NCI-H1105 treated with DMSO at 0.1 percent for 48 hours (cell line): ENCODE measurements at regions not wholly inside any gene's neighbourhood (a gene's known extent, or its start where the extent isn't known, plus 50 kb on each side); places are given as distances from the start of the nearest gene placed in this dataset.

Experiments
- DNase-seq: peaks from one replicate; lab custom pipeline; 2025; lab: John Stamatoyannopoulos, UW

DNA sequence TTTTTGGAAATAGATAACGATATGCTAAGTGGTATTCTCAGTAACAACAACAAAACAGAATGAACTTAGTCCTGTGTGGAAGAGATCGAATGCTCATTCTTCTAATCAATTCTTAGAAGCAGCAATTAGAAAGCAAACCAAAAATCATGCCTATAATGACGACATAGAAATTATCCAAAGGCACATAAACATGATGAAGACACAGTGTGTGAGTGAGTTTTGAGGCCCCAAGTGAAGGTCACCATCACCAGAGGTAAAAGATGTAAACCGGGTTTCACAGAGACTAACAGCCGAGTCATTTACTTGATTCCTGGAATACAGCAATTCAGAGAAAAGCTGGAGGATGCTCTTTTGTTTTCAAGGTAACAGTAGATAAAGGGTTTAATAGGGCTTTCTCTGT, 509.2 kb downstream of the TDRD15 start:
- no peak for DNase-seq

DNA sequence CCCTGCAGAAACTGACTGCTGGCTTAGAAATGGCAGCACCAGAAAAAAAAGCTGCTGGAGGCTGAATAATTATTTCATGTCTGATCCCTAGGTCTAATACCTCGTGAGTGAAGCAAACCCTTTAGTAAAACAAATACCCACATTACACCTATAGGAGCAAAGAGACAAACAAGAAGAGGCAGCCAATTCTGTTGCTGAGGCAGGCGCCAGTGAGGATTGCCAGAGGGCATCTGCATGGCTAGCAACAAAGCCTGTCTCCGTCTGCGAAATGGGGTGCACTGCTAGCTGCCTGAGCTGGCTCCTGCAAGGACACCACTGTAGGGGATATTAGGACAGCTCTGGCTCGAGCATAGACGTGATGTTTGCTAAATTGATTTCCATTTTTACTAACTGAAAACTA, 509.7 kb downstream of the TDRD15 start:
- DNase-seq: peak; percentile 84

DNA sequence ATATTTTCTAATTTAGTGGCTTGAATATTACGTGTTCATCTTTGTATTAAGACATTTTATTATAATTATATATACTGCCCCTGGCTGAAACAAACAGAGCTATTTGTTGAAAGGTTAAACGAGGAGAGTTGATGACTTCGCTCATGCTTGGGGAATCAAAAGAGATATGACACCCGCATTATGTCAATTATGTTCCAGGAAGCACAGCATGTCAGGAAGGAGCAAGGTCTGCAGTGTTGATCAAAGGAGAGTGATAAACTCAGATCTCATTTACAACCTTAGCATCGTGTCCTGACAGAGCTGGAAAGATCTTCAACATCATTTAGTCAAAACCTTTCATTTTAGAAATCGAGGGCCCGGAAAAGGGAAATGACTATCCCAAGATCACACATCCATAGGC, 510.1 kb downstream of the TDRD15 start:
- DNase-seq: no peak

DNA sequence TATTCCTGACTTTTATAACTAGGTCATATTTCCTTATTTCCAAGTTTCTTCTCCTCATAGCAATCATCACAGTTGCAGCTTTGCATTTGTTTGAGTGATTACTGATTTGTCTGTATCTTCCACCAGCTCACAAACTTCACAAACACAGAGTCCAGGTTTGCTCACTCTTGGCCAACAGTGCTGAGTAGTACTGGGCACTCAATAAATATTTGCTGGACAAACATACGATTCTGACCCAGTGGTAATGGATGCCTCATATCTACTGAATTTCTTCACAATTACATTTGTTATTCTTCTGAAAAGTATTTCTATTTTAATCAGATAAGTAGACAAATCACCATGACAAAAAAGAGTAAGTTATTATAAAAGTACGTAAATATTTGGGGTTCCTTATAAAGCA, 516.3 kb downstream of the TDRD15 start:
- DNase-seq: no peak

DNA sequence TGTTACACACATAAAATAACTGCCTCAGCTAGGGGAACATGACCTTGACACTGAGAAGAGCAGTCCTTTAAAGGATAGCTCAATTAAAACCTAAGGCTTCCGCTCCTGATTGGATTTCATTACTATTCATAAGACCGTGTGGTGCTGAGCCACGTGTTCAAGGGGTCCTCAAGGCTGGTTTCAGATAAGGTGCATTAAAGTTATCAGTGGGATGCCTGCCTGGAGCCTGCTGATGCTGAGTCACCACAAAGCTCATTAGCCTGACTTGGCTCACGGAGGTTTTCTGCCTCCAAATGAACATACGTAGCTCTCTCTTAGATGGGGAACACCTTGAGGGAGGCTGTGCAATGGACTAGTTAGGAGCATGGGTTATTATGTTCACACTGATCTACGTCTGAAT, 518.9 kb downstream of the TDRD15 start:
- no peak for DNase-seq

DNA sequence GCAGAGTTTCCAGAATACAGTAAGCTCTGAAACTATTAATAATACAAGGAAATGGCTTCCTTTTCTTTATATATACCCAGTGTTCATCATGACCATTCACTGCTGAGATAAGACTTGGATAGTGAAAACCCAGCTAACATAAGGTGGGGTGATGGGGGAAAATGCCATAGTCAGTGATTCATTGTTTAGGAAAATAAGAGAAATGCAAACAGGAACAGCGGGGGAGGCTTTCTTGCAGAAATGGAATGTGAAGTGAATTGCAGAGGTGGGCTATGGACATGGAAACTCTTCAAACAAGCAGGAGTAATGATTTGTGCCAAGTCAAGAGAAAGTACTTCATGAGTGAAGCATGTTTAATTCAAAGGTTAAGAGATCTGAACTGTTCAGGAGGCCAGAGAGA, 519.4 kb downstream of the TDRD15 start:
- no peak for DNase-seq

DNA sequence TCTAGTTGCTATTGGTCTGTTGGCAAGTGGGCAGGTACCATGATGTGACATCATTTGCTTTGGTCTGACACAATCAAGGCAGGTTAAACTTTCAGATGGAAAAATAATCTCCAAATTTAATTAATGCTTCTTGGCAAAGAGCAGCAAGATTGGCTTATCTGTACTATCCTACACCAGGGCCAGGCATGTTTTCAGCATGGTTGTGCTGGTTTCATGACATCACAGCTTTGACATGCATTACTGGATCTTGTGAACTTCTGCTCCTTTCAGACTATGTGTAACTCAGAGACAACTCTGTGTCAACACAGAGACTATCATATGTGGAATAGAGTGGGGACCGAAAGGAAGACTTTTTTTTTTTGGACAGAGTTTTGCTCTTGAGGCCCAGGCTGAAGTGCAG, 520.5 kb downstream of the TDRD15 start:
- no peak for DNase-seq

DNA sequence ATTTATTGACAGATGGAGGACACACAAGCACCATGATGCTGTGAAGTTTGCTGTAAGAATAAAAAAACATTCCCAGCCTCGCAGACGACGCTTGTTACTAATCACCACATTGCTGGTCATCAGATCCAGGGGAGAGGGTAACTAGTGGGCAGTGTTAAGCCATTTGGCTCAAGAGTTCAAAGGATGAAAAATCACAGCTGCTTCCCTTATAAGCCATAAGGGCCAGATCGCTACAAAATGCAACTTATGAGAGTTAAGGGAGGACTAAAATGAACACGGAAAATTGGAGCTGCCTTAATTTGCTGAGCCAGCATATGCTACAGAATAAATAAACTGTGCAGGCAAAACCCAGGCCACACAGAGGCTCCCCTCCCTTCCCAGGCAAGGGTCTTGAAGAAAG, 522.6 kb downstream of the TDRD15 start:
- DNase-seq: no peak

DNA sequence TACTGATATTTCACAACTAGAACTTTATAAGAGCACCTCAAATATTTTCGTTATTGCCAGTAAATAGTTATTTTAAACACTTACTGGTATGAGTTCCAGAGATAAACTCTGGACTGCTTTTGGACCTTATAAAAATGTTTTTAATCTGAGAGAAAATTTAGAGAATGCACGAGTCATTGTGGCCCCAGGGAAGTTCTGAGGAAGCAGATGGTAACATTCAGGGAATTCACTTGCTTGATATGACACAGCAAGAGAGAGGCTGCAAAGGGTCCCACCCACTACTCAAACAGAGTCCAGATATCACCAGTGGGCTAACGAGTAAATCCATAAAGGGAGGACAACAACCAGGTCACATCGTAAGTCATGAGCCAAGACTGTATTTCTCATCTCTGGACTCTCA, 526.8 kb downstream of the TDRD15 start:
- DNase-seq: no peak

DNA sequence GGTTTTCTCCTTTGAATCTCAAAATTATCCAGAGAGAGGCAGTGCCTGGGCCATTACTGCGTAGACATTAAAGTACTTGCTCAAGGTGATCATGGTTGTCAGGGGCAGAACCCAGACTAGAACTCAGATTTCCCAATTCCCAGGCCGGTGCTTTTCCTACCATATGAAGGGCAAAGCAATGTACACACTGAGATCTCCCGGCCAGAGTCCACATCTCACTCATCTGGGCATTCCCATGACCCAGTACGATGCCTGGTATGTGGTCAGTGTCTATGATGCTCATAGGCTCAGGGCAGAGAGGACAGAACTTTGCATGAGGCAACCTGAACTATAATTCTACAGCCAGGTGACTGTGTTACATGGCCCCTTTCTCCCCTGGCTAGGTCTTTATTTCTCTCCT, 531.4 kb downstream of the TDRD15 start:
- no peak for DNase-seq

DNA sequence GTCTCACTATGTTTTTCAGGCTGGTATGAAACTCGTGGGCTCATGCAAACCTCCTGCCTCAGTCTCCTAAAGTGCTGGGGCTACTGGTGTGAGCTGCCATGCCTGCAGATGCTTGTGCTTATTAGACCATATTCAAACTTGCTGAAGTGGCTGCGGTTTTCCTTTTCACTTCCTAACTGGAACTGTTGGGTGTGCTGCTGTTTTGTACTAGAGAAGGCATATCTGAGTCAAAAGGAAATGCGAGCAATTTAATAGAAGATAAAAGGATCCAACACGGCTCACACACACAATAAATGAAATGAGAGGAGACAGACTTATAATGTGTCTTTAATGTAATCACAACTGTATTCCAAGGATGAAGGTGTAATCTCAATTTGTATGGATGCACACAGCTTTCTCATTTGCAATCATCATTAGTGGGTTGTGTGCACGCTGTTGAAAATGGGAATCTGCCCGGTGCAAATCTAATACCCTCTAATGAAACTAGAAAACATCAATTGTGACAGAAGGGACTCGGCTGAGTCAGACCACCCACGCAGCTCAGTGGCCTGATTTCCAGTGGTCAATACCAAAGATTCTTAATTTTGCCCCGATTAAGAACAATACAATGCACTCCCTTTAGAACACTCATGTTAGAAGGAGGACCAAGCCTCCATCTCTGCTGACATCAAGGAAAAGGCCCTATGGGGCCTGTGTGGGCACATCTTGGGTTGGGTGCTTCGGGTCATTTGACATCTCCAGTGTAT, 532.7 kb downstream of the TDRD15 start:
- DNase-seq: no peak

DNA sequence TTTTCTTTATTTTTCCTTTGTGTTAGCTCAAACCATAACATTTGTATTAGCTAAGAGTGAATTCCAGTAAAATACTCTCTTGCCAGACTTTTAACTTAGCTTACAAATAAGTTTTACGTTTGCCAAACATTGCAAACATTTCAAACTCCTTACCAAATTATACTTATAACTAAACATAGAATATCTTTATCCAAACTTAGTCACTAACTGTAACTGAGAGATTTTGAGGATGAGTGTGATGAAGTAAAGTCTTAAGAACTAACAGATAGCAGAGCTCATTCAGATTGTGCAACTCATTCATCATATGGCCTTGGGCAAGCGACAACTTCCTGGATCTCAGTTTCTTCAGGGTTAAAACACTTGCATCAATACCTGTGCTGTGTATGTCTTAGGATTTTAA, 533.7 kb downstream of the TDRD15 start:
- DNase-seq: no peak

DNA sequence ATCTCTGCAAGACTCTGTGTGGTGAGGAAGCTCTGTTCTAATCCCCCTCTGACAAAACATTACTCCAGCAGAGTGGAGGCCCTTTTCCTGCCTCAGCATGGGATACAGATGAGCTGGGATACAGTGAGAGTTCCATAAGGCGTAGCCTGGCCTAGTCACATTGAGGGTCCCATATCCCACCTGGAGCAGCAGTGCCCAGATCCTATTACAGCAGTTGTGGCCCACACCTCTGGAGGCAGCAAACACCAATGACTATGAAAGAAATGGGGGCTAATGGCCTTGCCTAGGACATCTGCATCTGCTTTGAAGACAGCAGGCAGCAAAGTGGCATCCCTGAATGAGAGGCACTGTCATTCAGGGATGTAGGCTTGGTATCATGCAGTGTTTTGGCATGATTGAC, 534.5 kb downstream of the TDRD15 start:
- DNase-seq: no peak

DNA sequence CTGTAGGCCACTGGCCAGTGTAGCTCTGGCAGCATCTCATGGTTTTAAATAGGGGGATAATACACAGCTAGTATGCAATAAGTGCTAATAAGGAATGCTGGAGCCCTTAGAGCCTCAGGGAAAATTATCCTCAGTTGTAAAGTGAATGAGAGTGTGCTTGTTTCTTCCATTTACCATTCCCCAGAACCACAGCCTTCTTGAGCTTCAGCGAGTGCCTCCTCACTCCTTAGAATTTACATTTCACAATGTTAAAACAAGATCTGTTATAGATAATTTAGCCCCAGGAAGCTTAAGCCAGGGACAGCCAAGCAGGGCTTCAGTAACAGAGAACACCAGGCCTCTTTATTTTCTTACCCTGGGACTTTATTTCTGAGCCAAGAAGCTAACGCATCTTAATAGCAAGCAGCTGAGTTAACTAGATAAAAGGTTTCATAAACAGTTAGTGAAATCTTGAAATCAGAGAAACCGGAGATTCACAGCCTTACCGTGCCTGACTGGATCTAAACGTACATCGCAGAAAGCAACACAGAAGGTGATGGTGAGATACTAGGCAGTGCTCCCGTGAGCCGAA, 535.2 kb downstream of the TDRD15 start:
- DNase-seq: no peak

DNA sequence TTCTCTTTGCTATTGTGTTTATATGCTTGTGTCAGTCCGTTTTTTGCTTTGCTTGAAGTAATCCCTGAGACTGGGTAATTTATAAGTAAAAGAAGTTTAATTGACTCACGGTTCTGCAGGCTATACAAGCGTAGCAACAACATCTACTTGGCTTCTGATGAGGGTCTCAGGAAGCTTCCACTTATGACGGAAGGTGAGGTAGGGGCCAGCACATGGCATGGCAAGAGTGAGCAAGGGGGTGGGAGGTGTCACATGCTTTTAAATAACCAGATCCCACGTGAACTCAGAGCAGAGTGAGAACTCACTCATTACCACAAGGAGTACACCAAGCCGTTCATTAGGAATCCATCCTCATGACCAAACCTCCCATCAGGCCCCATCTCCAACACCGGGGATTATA, 540.3 kb downstream of the TDRD15 start:
- no peak for DNase-seq

DNA sequence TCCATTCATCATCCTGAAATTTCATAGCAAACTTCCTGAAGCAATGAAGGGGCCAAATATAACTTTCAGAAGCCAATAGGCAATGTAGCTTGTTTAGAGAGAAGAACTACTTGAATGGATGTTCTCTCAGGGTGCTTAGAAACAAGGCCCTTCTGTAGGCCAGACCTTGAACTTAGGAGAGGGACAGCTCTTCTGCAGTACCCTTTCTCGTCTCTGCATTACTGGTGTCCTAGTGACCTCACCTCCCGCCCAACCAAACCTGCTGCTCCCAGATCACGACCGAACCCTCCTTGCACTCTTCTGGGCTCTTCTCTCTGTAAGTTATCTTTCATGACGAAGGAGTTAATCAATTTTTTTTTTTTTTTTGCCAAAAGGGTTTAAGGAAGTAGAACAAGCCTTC, 543.9 kb downstream of the TDRD15 start:
- no peak for DNase-seq

DNA sequence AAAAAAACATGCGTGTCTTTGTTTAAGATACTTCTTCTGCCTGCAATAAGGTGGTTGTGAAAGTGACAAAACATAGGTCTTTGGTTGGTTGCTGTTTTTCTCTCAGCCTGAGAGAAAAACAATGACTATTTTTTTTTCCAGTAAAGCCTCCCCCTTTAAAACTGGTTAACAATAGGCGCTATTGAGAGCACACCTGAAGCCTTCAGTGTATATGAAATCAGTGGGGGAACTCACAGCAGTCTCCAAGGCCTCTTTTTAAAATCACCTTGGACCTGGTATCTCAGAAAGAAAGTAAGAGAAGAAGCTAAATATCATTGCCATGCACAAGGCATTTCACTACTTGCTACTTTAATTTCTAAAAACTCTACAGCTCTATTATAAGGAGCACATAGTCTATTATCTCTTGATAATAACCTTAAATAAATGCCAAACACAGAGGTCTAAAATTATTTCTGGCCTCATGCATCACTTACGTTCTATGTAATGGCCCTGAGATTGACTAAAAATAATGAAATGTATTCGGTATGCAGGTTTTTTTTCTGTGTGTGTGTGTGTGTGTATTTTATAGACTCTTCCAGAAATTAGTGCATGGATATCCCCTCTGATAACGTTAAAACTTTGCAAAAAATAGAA, 544.4 kb downstream of the TDRD15 start:
- no peak for DNase-seq

DNA sequence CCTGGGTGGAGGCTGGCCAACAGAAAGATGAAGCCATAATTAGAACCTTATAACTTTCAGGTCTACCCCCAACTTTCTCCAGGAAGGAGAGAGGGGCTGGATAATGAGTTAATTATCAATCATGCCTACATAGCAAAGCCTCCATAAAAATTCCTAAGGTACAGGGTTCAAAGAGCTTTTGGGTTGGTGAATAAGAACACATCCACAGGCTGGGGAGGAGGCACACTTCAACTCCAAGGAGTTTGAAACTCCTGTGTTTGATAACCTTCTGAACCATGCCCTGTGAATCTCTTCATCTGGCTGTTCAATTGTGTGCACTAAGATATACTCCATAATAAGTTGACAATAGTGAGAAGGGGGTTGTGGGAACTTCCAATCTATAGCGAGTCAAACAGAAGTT, 552.3 kb downstream of the TDRD15 start:
- no peak for DNase-seq

DNA sequence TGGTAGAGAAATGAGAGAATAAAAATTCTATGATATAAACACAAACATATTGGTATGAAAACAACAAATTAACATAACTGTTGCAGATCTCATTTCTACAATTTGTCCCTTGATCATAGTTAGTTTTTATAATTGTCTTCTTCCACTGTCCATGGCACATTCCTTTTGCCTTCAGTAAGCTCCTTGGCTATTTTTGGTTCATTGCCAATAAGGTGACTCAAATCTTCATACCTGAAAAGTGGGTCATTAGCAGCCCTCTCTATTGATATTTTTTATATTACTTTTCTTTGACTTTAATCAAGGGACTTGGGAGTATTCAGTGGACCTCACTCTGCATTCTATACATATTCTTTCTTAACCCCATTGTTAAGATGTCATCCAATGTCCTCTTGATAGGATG, 552.9 kb downstream of the TDRD15 start:
- no peak for DNase-seq

DNA sequence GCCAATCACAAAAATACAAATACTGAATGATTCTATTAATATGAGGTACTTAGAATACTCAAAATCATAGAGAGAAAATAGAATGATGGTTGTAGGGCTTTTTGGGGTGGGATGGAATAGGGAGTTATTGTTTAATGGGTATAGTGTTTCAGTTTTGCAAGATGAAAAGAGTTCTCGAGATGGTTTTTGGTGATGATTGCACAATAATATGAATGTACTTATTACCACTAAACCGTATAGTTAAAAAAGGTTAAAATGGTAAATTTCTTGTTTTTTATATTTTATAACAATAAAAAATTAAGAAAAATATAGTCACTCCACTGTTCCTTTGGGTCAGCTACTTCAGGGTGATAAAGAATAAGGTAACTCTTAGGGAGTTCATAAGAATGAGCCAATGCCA, 560.1 kb downstream of the TDRD15 start:
- DNase-seq: no peak

DNA sequence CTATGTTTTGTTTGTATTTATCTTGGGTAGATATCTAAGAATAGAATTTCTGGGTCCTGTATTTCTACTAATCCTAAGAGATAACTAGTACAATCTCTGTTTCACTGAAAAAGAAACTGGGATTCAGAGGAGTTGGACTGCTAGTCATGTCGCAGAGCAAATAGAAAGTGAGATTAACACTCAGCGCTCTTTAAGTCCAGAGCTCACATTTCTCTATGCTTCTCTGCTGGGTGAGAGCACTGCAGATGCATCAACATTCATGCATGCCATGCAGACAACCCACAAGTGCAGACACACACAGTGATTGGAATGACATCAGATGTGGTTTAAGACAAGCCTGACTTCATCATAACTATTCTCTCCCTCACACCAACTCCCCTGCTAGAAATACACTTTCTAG, 563.8 kb downstream of the TDRD15 start:
- no peak for DNase-seq

DNA sequence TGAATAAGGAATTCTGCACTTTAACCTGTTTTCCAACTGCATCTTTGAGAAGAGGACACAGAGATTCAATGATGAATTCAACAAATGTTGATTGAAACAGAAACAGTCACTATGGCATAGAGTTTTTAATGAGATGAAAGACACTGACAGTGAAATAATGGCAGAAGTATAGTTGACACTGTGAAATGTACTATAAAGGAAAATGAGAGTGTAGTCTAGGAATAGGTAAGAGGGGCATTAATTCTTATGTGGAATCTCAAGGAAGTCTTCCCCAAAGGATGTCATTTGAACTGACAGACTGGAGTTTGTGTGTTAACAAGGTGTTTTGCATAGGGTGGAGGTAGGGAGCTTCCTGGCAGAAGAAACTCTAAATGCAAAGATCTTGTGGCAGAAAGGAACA, 566.2 kb downstream of the TDRD15 start:
- no peak for DNase-seq

DNA sequence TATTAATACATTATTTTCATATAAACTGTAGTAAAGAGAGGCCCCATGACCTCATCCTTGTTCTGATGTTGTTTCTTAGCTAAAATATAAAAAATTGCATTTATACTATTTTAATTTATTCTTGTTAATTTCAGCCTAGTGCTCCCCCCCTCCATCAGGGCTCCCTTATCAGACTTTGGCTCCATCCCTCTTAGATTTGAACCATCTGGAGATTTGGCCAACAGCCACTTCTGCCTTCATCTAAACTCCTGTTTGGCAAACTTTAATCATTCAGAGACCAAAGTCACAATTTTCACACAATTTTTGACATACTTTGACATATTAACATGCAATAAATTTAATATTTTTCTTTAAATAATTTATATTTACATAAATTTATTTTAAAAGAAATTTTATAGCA, 569.3 kb downstream of the TDRD15 start:
- DNase-seq: no peak
